HCT116 (cell line): ENCODE measurements at regions not wholly inside any gene's neighbourhood (a gene's known extent, or its start where the extent isn't known, plus 50 kb on each side); places are given as distances from the start of the nearest gene placed in this dataset.

Experiments
- ATAC-seq: fragments of 200-7000 bp; cut with Tn5 transposase; 2 replicates; pipeline ENCODE4 v1.9.1; 2020; ENCODE audit warnings: mild to moderate bottlenecking, moderate library complexity
- BruUV-seq: library from RNA; stranded (reverse); fragments of 400-500 nt; replicated peaks from 2 replicates; lab custom pipeline; 2021; lab: Mats Ljungman, UMichigan
- CTCF ChIA-PET: fragments of 300-600 bp; sonication (Branson Sonifier 250); formaldehyde crosslinking; loops from one replicate; lab custom pipeline; 2021; ENCODE audit warnings: antibody characterized with exemption; lab: Charles Lee
- POLR2A ChIA-PET: fragments of 300-600, 350-600 bp; sonication (Branson Sonifier 250); formaldehyde crosslinking; loops from one replicate; lab custom pipeline; 2021; ENCODE audit warnings: antibody characterized with exemption; lab: Charles Lee
- RAD21 ChIA-PET, 2 experiments: fragments of 300-600 bp; sonication (Branson Sonifier 250); formaldehyde crosslinking; loops; one replicate each; lab custom pipeline; 2023; ENCODE audit warnings: low total read pairs in 2 of 2; ENCODE audit not compliant: uncharacterized antibody in 2 of 2, unreplicated experiment in 2 of 2, low non-redundant PET in 1 of 2; lab: Charles Lee
- DNase-seq: peaks from one replicate; pipeline ENCODE4 v3.0.0-alpha.2; 2010; ENCODE audit warnings: low read depth, low spot score
- H2AFZ ChIP-seq: fragments of 200-600 bp; shearing (Covaris generic), sonication (generic); 2 replicates; pipeline ENCODE4 v1.6.1; 2017; ENCODE audit warnings: low read depth, mixed run types, mixed read lengths, antibody characterized with exemption, low read length; ENCODE audit not compliant: poor library complexity, severe bottlenecking
- H3K27ac ChIP-seq: 2 replicates; pipeline ENCODE4 v1.5.1; 2012; ENCODE audit warnings: low read depth, low read length
- H3K27me3 ChIP-seq: fragments of 200-600 bp; sonication (generic); 2 replicates; pipeline ENCODE4 v1.6.1; 2016; ENCODE audit warnings: mixed run types, low read length, mixed read lengths; ENCODE audit not compliant: insufficient read depth
- H3K36me3 ChIP-seq, 2 experiments: fragments of 200-500 bp in 1 of 2; fragments of 200-600 bp in 1 of 2; sonication (Bioruptor generic) in 1 of 2; sonication (generic) in 1 of 2; 2 replicates each; pipeline versions ENCODE4 v1.5.1 to v1.6.1; 2014 to 2016; ENCODE audit warnings: low read length in 2 of 2, inconsistent platforms in 1 of 2, mixed read lengths in 1 of 2, mixed run types in 1 of 2; ENCODE audit not compliant: insufficient read depth in 2 of 2, control insufficient read depth in 1 of 2
- H3K4me1 ChIP-seq, 2 experiments: fragments of 200-600 bp in 1 of 2; sonication (generic) in 1 of 2; 2 replicates each; pipeline versions ENCODE4 v1.5.1 to v1.6.1; 2012 to 2017; ENCODE audit warnings: low read length in 2 of 2, inconsistent platforms in 1 of 2, mild to moderate bottlenecking in 1 of 2, mixed read lengths in 1 of 2, mixed run types in 1 of 2, moderate library complexity in 1 of 2; ENCODE audit not compliant: insufficient read depth in 2 of 2, control insufficient read depth in 1 of 2
- H3K4me2 ChIP-seq: fragments of 200-600 bp; sonication (generic); 2 replicates; pipeline ENCODE4 v1.6.1; 2017; ENCODE audit warnings: mixed run types, low read length, mixed read lengths
- H3K4me3 ChIP-seq, 2 experiments: fragments of 200-600 bp in 1 of 2; sonication (generic) in 1 of 2; replicated peaks in 1 of 2; 2 replicates each; pipeline ENCODE4 v1.5.1; 2011 to 2016; ENCODE audit warnings: low read length in 2 of 2, control low read depth in 1 of 2, low read depth in 1 of 2, mild to moderate bottlenecking in 1 of 2, mixed read lengths in 1 of 2, mixed run types in 1 of 2
- H3K79me2 ChIP-seq: fragments of 200-600 bp; sonication (generic); 2 replicates; pipeline ENCODE4 v1.6.1; 2017; ENCODE audit warnings: mild to moderate bottlenecking, mixed run types, low read length, moderate library complexity, mixed read lengths; ENCODE audit not compliant: insufficient read depth
- H3K9ac ChIP-seq: fragments of 200-600 bp; sonication (generic); 2 replicates; pipeline ENCODE4 v1.6.1; 2016; ENCODE audit warnings: low read length, mixed read lengths
- H3K9me2 ChIP-seq: fragments of 200-600 bp; sonication (generic), shearing (Covaris generic); 2 replicates; pipeline ENCODE4 v1.6.1; 2017; ENCODE audit warnings: mixed run types, mild to moderate bottlenecking, moderate library complexity; ENCODE audit not compliant: insufficient read depth
- H3K9me3 ChIP-seq, 2 experiments: fragments of 200-500 bp in 1 of 2; fragments of 200-600 bp in 1 of 2; sonication (Bioruptor generic) in 1 of 2; sonication (generic) in 1 of 2; 2 replicates each; pipeline ENCODE4 v1.6.1; 2014 to 2017; ENCODE audit warnings: low read length in 2 of 2, mixed read lengths in 2 of 2, inconsistent platforms in 1 of 2, low read depth in 1 of 2, mild to moderate bottlenecking in 1 of 2, mixed run types in 1 of 2, moderate library complexity in 1 of 2; ENCODE audit not compliant: control insufficient read depth in 1 of 2, insufficient read depth in 1 of 2
- H4K20me1 ChIP-seq: fragments of 200-600 bp; sonication (generic), shearing (Covaris generic); 2 replicates; pipeline ENCODE4 v1.6.1; 2017; ENCODE audit warnings: mixed run types, mild to moderate bottlenecking, moderate library complexity; ENCODE audit not compliant: insufficient read depth
- CBX3 ChIP-seq: IDR thresholded peaks from 2 replicates; pipeline ENCODE4 v1.6.1; 2012; ENCODE audit warnings: low read depth
- EGR1 ChIP-seq: IDR thresholded peaks from 2 replicates; pipeline ENCODE4 v1.6.1; 2012; ENCODE audit warnings: low read depth
- ELF1 ChIP-seq: IDR thresholded peaks from 2 replicates; pipeline ENCODE4 v1.6.1; 2012; ENCODE audit warnings: low read depth, borderline replicate concordance
- EZH2 ChIP-seq: fragments of 200-600 bp; sonication (generic); IDR thresholded peaks from 2 replicates; pipeline ENCODE4 v1.6.1; 2017; ENCODE audit warnings: antibody characterized with exemption, mixed run types
- FOSL1 ChIP-seq: IDR thresholded peaks from 2 replicates; pipeline ENCODE4 v1.6.1; 2012; ENCODE audit warnings: low read depth
- JUND ChIP-seq: IDR thresholded peaks from 2 replicates; pipeline ENCODE4 v1.6.1; 2012
- POLR2AphosphoS5 ChIP-seq: IDR thresholded peaks from 2 replicates; pipeline ENCODE4 v1.6.1; 2011; ENCODE audit warnings: mild to moderate bottlenecking, low read depth, low read length, moderate library complexity
- SIN3A ChIP-seq: IDR thresholded peaks from 2 replicates; pipeline ENCODE4 v1.6.1; 2012; ENCODE audit warnings: low read depth
- SRF ChIP-seq: IDR thresholded peaks from 2 replicates; pipeline ENCODE4 v1.6.1; 2012; ENCODE audit warnings: low read depth
- YY1 ChIP-seq: IDR thresholded peaks from 2 replicates; pipeline ENCODE4 v1.6.1; 2011; ENCODE audit warnings: low read length, low read depth, moderate library complexity, mild to moderate bottlenecking; ENCODE audit not compliant: insufficient replicate concordance; ENCODE audit errors: extremely low read depth
- ZNF274 ChIP-seq: fragments of 200-500 bp; sonication (Bioruptor generic); IDR thresholded peaks from 2 replicates; pipeline ENCODE4 v1.6.1; 2014; ENCODE audit warnings: mild to moderate bottlenecking, low read depth, low read length, inconsistent platforms
- intact Hi-C: fragments of 100-400 bp; cut with micrococcal nuclease; formaldehyde crosslinking; loops from 2 replicates; pipeline ENCODE4 v1.10.0; 2022
- TF ChIP-seq, protein P1 (sequence below): IDR thresholded peaks from 2 replicates; pipeline ENCODE4 v1.6.1; 2012; ENCODE audit warnings: low read depth
- TF ChIP-seq, protein P2 (sequence below), 3 experiments: fragments of 200-600 bp in 1 of 3; sonication (generic) in 1 of 3; IDR thresholded peaks in 2 of 3; conservative IDR thresholded peaks in 1 of 3; 2 replicates each; pipeline ENCODE4 v1.5.1; 2012 to 2017; ENCODE audit warnings: low read depth in 2 of 3, low read length in 2 of 3, antibody characterized with exemption in 1 of 3, borderline replicate concordance in 1 of 3, control low read depth in 1 of 3, mild to moderate bottlenecking in 1 of 3, mixed read lengths in 1 of 3, mixed run types in 1 of 3, moderate library complexity in 1 of 3; ENCODE audit not compliant: insufficient read depth in 1 of 3

DNA sequence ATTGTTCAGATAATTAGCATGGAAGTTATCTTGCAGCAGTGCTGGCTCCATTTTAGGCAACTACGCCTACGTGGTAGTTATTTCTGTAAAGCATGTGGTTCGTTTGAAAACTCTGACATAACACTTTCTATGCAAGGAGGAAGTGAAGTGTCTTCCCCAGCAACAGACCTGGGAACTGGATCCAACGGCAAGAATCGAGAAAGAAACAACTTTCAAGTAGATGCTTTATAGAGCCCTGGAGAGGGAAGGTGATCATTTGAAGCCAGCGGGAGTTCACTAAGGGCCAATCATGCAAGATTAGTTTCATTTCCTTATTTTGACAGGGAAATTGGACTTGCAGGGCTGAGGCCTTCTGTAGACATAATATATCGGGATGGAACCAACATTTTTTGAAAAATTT lies 218.3 kb downstream of the ACKR3 start:
- CTCF ChIA-PET, result no interaction called here

More for the DNA sequence above, 218.3 kb downstream of the ACKR3 start:
- Histone ChIP-seq H3K4me3 (no peak overlapping the region), H4K20me1 (no peaks in the 10 kb centered on the region), H3K9ac (no peak overlapping the region), H3K27ac (no peak overlapping the region), H3K79me2 (no peaks in the 10 kb centered on the region), H2AFZ (no peak overlapping the region), H3K9me3 (no peaks in the 10 kb centered on the region), H3K9me2 (no peaks in the 10 kb centered on the region), H3K4me2 (no peak overlapping the region), H3K4me1 (no peaks in the 10 kb centered on the region), H3K36me3 (no peaks in the 10 kb centered on the region), H3K27me3 (peaks cover 63% of the 10 kb centered on the region)
- ChIA-PET RAD21 (no interaction called here), POLR2A (no interaction called here)
- no peak for ATAC-seq
- no peak for DNase-seq
- intact Hi-C loops, result no loop called here
- no TSS peak for BruUV-seq
- TF ChIP-seq, protein P1, sequence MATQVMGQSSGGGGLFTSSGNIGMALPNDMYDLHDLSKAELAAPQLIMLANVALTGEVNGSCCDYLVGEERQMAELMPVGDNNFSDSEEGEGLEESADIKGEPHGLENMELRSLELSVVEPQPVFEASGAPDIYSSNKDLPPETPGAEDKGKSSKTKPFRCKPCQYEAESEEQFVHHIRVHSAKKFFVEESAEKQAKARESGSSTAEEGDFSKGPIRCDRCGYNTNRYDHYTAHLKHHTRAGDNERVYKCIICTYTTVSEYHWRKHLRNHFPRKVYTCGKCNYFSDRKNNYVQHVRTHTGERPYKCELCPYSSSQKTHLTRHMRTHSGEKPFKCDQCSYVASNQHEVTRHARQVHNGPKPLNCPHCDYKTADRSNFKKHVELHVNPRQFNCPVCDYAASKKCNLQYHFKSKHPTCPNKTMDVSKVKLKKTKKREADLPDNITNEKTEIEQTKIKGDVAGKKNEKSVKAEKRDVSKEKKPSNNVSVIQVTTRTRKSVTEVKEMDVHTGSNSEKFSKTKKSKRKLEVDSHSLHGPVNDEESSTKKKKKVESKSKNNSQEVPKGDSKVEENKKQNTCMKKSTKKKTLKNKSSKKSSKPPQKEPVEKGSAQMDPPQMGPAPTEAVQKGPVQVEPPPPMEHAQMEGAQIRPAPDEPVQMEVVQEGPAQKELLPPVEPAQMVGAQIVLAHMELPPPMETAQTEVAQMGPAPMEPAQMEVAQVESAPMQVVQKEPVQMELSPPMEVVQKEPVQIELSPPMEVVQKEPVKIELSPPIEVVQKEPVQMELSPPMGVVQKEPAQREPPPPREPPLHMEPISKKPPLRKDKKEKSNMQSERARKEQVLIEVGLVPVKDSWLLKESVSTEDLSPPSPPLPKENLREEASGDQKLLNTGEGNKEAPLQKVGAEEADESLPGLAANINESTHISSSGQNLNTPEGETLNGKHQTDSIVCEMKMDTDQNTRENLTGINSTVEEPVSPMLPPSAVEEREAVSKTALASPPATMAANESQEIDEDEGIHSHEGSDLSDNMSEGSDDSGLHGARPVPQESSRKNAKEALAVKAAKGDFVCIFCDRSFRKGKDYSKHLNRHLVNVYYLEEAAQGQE, result no peak
- TF ChIP-seq JUND (no peak), YY1 (no peak), SIN3A (no peak), ZNF274 (no peak), ELF1 (no peak), EGR1 (no peak), SRF (no peak), FOSL1 (no peak), POLR2AphosphoS5 (no peak), EZH2 (no peak), CBX3 (no peak)
- TF ChIP-seq, protein P2, sequence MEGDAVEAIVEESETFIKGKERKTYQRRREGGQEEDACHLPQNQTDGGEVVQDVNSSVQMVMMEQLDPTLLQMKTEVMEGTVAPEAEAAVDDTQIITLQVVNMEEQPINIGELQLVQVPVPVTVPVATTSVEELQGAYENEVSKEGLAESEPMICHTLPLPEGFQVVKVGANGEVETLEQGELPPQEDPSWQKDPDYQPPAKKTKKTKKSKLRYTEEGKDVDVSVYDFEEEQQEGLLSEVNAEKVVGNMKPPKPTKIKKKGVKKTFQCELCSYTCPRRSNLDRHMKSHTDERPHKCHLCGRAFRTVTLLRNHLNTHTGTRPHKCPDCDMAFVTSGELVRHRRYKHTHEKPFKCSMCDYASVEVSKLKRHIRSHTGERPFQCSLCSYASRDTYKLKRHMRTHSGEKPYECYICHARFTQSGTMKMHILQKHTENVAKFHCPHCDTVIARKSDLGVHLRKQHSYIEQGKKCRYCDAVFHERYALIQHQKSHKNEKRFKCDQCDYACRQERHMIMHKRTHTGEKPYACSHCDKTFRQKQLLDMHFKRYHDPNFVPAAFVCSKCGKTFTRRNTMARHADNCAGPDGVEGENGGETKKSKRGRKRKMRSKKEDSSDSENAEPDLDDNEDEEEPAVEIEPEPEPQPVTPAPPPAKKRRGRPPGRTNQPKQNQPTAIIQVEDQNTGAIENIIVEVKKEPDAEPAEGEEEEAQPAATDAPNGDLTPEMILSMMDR (IDR thresholded peaks at IDR 0.05 in 2 of 3, conservative IDR thresholded peaks at IDR 0.05 in 1 of 3; ENCODE audit: borderline replicate concordance in 1 of 3, insufficient read depth in 1 of 3, low read depth in 2 of 3, low read length in 2 of 3), result no peak
